GM18519 (cell line): ENCODE measurements at regions not wholly inside any gene's neighbourhood (a gene's known extent, or its start where the extent isn't known, plus 50 kb on each side); places are given as distances from the start of the nearest gene placed in this dataset.

Experiments used
- ATAC-seq: cut with Tn5 transposase; IDR thresholded peaks from one replicate; pipeline ENCODE4 v1.9.1; 2021; ENCODE audit warnings: mild to moderate bottlenecking, moderate library complexity; ENCODE audit not compliant: unreplicated experiment, low FRiP score

- no peak for ATAC-seq
These were observed 289.2 kb downstream of the ZSWIM6 start for GRCh38 chr5:61621202-61621650.

- ATAC-seq = no peak
These were observed 290.1 kb downstream of the ZSWIM6 start for GRCh38 chr5:61622156-61622555.

GRCh38 chr5:61623401-61624069, 291.5 kb downstream of the ZSWIM6 start:
- peak; percentile 39 for ATAC-seq

- no peak for ATAC-seq
These were observed 292.6 kb downstream of the ZSWIM6 start for GRCh38 chr5:61624553-61625136.

- no peak for ATAC-seq
These were observed 293.1 kb downstream of the ZSWIM6 start for GRCh38 chr5:61625137-61625561.

GRCh38 chr5:61625681-61626621, 293.9 kb downstream of the ZSWIM6 start:
- ATAC-seq = peak; percentile 62

GRCh38 chr5:61626639-61627282, 294.7 kb downstream of the ZSWIM6 start:
- ATAC-seq = peak; percentile 19

GRCh38 chr5:61627531-61627930, 295.5 kb downstream of the ZSWIM6 start:
- ATAC-seq = no peak

GRCh38 chr5:61630908-61631307, 298.9 kb downstream of the ZSWIM6 start:
- ATAC-seq = no peak

GRCh38 chr5:61631438-61631941, 299.4 kb downstream of the ZSWIM6 start:
- ATAC-seq = no peak

GRCh38 chr5:61632064-61632463, 300.0 kb downstream of the ZSWIM6 start:
- ATAC-seq = no peak

GRCh38 chr5:61635271-61635670, 303.2 kb downstream of the ZSWIM6 start:
- ATAC-seq = no peak

- no peak for ATAC-seq
These were observed 305.5 kb downstream of the ZSWIM6 start for GRCh38 chr5:61637566-61637965.

- no peak for ATAC-seq
These were observed 306.4 kb downstream of the ZSWIM6 start for GRCh38 chr5:61638476-61638875.

GRCh38 chr5:61640179-61641021, 308.3 kb downstream of the ZSWIM6 start:
- ATAC-seq = no peak

GRCh38 chr5:61641748-61642565, 309.9 kb downstream of the ZSWIM6 start:
- no peak for ATAC-seq

GRCh38 chr5:61647672-61648071, 315.6 kb downstream of the ZSWIM6 start:
- no peak for ATAC-seq

GRCh38 chr5:61649231-61649630, 317.2 kb downstream of the ZSWIM6 start:
- no peak for ATAC-seq

GRCh38 chr5:61649971-61650370, 317.9 kb downstream of the ZSWIM6 start:
- no peak for ATAC-seq
